ENCODE measurements at regions not wholly inside any gene's neighbourhood (a gene's known extent, or its start where the extent isn't known, plus 50 kb on each side); places are given as distances from the start of the nearest gene placed in this dataset.

- TF ChIP-seq, protein P1, sequence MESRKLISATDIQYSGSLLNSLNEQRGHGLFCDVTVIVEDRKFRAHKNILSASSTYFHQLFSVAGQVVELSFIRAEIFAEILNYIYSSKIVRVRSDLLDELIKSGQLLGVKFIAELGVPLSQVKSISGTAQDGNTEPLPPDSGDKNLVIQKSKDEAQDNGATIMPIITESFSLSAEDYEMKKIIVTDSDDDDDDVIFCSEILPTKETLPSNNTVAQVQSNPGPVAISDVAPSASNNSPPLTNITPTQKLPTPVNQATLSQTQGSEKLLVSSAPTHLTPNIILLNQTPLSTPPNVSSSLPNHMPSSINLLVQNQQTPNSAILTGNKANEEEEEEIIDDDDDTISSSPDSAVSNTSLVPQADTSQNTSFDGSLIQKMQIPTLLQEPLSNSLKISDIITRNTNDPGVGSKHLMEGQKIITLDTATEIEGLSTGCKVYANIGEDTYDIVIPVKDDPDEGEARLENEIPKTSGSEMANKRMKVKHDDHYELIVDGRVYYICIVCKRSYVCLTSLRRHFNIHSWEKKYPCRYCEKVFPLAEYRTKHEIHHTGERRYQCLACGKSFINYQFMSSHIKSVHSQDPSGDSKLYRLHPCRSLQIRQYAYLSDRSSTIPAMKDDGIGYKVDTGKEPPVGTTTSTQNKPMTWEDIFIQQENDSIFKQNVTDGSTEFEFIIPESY (IDR thresholded peaks at IDR 0.05; ENCODE audit: extremely low read depth, insufficient replicate concordance, low read length): no peak
- no peak for TF ChIP-seq EZH2 (IDR thresholded peaks at IDR 0.05)
- TF ChIP-seq RAD21 (IDR thresholded peaks at IDR 0.05; ENCODE audit: low read depth): no peak
Observed at GRCh38 chr7:85714951-85715350, 528.1 kb upstream of the SEMA3D start (continued).

DNA sequence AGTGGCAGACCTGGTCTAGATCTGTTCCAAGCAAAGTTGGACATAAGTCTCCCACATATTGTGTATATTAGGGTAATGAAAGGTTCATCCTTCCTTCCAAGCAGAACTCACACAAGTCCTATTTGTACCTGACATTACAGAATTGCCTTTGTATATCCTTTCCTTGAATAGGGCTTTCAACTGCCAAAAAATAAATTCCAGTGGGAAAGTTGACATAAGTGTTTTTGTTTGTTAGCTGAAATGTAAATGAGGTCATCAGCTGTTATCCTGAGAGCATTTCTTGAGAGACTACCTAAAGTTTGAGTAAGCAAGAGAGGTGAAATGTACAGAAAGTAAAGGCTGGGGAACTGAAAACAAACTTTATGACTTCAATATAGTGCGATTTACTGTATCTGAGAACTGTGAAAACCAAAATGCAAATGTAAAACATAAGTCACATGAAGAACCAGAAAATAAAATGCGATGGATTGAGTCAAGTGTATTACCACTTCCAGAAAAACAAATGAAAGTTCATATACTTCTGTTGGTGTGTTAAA, 527.3 kb upstream of the SEMA3D start:
- Histone ChIP-seq H3K27ac (ENCODE audit: low read depth, low read length) (no peak overlapping the region), H3K27me3 (ENCODE audit: insufficient read depth, low read length) (no peaks in the 10 kb centered on the region), H3K9ac (ENCODE audit: low read length) (no peak overlapping the region), H3K79me2 (ENCODE audit: insufficient read depth, low read length) (no peaks in the 10 kb centered on the region), H3K9me3 (ENCODE audit: control insufficient read depth in 1 of 2, insufficient read depth in 1 of 2, low read depth in 1 of 2, low read length in 2 of 2) (no peaks in the 10 kb centered on the region), H3K9me2 (ENCODE audit: insufficient read depth) (no peaks in the 10 kb centered on the region), H3K36me3 (ENCODE audit: control insufficient read depth in 1 of 2, insufficient read depth in 2 of 2, low read length in 2 of 2) (no peaks in the 10 kb centered on the region), H2AFZ (ENCODE audit: low read depth, low read length, poor library complexity, severe bottlenecking) (no peak overlapping the region), H3K4me1 (ENCODE audit: control insufficient read depth in 1 of 2, insufficient read depth in 2 of 2, low read length in 2 of 2) (no peaks in the 10 kb centered on the region), H3K4me3 (replicated peaks in 1 of 2; ENCODE audit: low read depth in 1 of 2, low read length in 2 of 2) (no peak overlapping the region), H4K20me1 (ENCODE audit: insufficient read depth) (no peaks in the 10 kb centered on the region), H3K4me2 (ENCODE audit: low read length) (no peak overlapping the region)
- no peak for TF ChIP-seq CBX3 (IDR thresholded peaks at IDR 0.05; ENCODE audit: low read depth)
- TF ChIP-seq TCF7L2 (IDR thresholded peaks at IDR 0.05; ENCODE audit: borderline replicate concordance, extremely low read depth, insufficient read depth, insufficient read length): no peak
- TF ChIP-seq, protein P1 (IDR thresholded peaks at IDR 0.05; ENCODE audit: extremely low read depth, insufficient replicate concordance, low read length): no peak
- no peak for TF ChIP-seq EZH2 (IDR thresholded peaks at IDR 0.05)
- no peak for TF ChIP-seq POLR2A (IDR thresholded peaks at IDR 0.05; ENCODE audit: borderline replicate concordance, extremely low read depth, insufficient read depth, insufficient read length)
- TF ChIP-seq ATF3 (IDR thresholded peaks at IDR 0.05): no peak
- TF ChIP-seq SP1 (IDR thresholded peaks at IDR 0.05; ENCODE audit: low read depth): no peak
- TF ChIP-seq EZH2phosphoT487 (IDR thresholded peaks at IDR 0.05; ENCODE audit: borderline replicate concordance): no peak
- TF ChIP-seq, protein P2, sequence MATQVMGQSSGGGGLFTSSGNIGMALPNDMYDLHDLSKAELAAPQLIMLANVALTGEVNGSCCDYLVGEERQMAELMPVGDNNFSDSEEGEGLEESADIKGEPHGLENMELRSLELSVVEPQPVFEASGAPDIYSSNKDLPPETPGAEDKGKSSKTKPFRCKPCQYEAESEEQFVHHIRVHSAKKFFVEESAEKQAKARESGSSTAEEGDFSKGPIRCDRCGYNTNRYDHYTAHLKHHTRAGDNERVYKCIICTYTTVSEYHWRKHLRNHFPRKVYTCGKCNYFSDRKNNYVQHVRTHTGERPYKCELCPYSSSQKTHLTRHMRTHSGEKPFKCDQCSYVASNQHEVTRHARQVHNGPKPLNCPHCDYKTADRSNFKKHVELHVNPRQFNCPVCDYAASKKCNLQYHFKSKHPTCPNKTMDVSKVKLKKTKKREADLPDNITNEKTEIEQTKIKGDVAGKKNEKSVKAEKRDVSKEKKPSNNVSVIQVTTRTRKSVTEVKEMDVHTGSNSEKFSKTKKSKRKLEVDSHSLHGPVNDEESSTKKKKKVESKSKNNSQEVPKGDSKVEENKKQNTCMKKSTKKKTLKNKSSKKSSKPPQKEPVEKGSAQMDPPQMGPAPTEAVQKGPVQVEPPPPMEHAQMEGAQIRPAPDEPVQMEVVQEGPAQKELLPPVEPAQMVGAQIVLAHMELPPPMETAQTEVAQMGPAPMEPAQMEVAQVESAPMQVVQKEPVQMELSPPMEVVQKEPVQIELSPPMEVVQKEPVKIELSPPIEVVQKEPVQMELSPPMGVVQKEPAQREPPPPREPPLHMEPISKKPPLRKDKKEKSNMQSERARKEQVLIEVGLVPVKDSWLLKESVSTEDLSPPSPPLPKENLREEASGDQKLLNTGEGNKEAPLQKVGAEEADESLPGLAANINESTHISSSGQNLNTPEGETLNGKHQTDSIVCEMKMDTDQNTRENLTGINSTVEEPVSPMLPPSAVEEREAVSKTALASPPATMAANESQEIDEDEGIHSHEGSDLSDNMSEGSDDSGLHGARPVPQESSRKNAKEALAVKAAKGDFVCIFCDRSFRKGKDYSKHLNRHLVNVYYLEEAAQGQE (IDR thresholded peaks at IDR 0.05; ENCODE audit: low read depth): no peak
- no peak for TF ChIP-seq ZFX (IDR thresholded peaks at IDR 0.05)
- TF ChIP-seq POLR2AphosphoS5 (IDR thresholded peaks at IDR 0.05; ENCODE audit: low read depth, low read length): no peak
- no peak for TF ChIP-seq ELF1 (IDR thresholded peaks at IDR 0.05; ENCODE audit: borderline replicate concordance, low read depth)
- no peak for TF ChIP-seq CEBPB (IDR thresholded peaks at IDR 0.05; ENCODE audit: low read depth)
- TF ChIP-seq FOSL1 (IDR thresholded peaks at IDR 0.05; ENCODE audit: low read depth): no peak
- TF ChIP-seq SRF (IDR thresholded peaks at IDR 0.05; ENCODE audit: low read depth): no peak
- TF ChIP-seq YY1 (IDR thresholded peaks at IDR 0.05; ENCODE audit: extremely low read depth, insufficient replicate concordance, low read depth, low read length): no peak
- ChIA-PET CTCF (no interaction called here), RAD21 (ENCODE audit: low non-redundant PET in 1 of 2, low total read pairs in 2 of 2, uncharacterized antibody in 2 of 2, unreplicated experiment in 2 of 2) (no interaction called here), POLR2A (no interaction called here)
- intact Hi-C loops (cut with micrococcal nuclease): no loop called here
- DNase-seq (ENCODE audit: low read depth, low spot score): no peak
- BruUV-seq (replicated peaks): no TSS peak
- ATAC-seq: no peak
